ENCODE measurements at regions not wholly inside any gene's neighbourhood (a gene's known extent, or its start where the extent isn't known, plus 50 kb on each side); places are given as distances from the start of the nearest gene placed in this dataset.

GRCh38 chr6:122200440-122200839 lies 199.0 kb upstream of the HSF2 start:
- no peak for ATAC-seq
- no peak for DNase-seq (ENCODE audit: low read depth, low spot score)
- ChIA-PET CTCF (no interaction called here), POLR2A (no interaction called here)
- TF ChIP-seq REST (IDR thresholded peaks at IDR 0.05; ENCODE audit: insufficient read depth in 1 of 2, low read depth in 2 of 2, low read length in 1 of 2) (no peak), SIN3A (IDR thresholded peaks at IDR 0.05; ENCODE audit: borderline replicate concordance, insufficient read depth, low read depth, low read length) (no peak), CTCF (IDR thresholded peaks at IDR 0.05) (no peak), POLR2AphosphoS5 (IDR thresholded peaks at IDR 0.05; ENCODE audit: low read depth, low read length) (no peak), TCF7L2 (IDR thresholded peaks at IDR 0.05; ENCODE audit: low read depth, low read length) (no peak)
- H3K27me3 ChIP-seq (ENCODE audit: control insufficient read depth, insufficient read depth, low read length): no peaks in the 10 kb centered on the region
- H3K27ac ChIP-seq (ENCODE audit: low read length): no peak overlapping the region
- H3K36me3 ChIP-seq (ENCODE audit: control insufficient read depth, insufficient read depth, low read length): no peaks in the 10 kb centered on the region
- no peaks in the 10 kb centered on the region for H3K4me1 ChIP-seq (ENCODE audit: control insufficient read depth, insufficient read depth, low read length)
- intact Hi-C loops (cut with micrococcal nuclease; ENCODE audit: unreplicated experiment) (no loop called here), in situ Hi-C loops (cut with HindIII; ENCODE audit: low pct_unique_long_range_greater_than_20kb, low sequenced_read_pairs) (no loop called here)
- H3K9me3 ChIP-seq (ENCODE audit: control insufficient read depth, insufficient read depth, low read depth, low read length): no peaks in the 10 kb centered on the region
- no TSS peak for BruUV-seq (replicated peaks)
- no peak overlapping the region for H3K4me3 ChIP-seq (ENCODE audit: low read depth in 2 of 2, low read length in 2 of 2)

DNA sequence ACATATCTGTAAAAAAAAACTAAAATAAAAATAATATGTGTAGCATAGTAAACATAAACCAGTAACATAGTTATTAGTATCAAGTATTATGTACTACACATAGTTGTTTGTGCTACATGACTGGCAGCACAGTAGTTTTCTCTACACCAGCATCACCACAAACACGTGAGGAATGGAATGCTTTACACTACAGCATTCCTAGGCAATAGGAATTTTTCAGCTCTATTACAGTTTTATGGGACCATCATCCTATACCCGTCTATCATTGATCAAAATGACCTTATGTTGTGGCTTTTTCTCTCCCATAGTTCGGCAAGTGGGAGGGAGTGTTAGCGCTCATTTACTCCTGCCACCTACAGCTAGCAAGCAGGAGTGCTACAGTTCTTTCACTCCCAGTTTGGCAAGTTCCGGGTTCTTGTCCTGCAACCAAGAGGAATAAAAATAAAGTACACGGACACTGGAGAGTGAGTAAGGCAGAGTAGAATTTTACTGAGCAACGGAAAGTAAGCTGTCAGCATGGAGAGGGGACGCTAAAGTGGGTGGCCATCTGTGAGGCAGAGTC lies 196.8 kb upstream of the HSF2 start:
- CTCF ChIA-PET: no interaction called here
- no peaks in the 10 kb centered on the region for H3K27me3 ChIP-seq (ENCODE audit: control insufficient read depth, insufficient read depth, low read length)
- in situ Hi-C loops (cut with HindIII; ENCODE audit: low pct_unique_long_range_greater_than_20kb, low sequenced_read_pairs) (no loop called here), intact Hi-C loops (cut with micrococcal nuclease; ENCODE audit: unreplicated experiment) (no loop called here)
- H3K9me3 ChIP-seq (ENCODE audit: control insufficient read depth, insufficient read depth, low read depth, low read length): no peaks in the 10 kb centered on the region
- TF ChIP-seq POLR2AphosphoS5 (IDR thresholded peaks at IDR 0.05; ENCODE audit: low read depth, low read length) (no peak), REST (IDR thresholded peaks at IDR 0.05; ENCODE audit: insufficient read depth in 1 of 2, low read depth in 2 of 2, low read length in 1 of 2) (no peak), CTCF (IDR thresholded peaks at IDR 0.05) (0 out of 2 replicates have a peak, but pooled peaks have one; percentile 9)
- BruUV-seq (replicated peaks): no TSS peak
- DNase-seq (ENCODE audit: low read depth, low spot score): no peak
- ATAC-seq: no peak
- H3K4me3 ChIP-seq (ENCODE audit: low read depth in 2 of 2, low read length in 2 of 2): no peak overlapping the region
- H3K4me1 ChIP-seq (ENCODE audit: control insufficient read depth, insufficient read depth, low read length): no peaks in the 10 kb centered on the region
- POLR2A ChIA-PET: no interaction called here
- H3K36me3 ChIP-seq (ENCODE audit: control insufficient read depth, insufficient read depth, low read length): no peaks in the 10 kb centered on the region
- no peak overlapping the region for H3K27ac ChIP-seq (ENCODE audit: low read length)

All from Panc1 (cell line).